ENCODE measurements at regions not wholly inside any gene's neighbourhood (a gene's known extent, or its start where the extent isn't known, plus 50 kb on each side); places are given as distances from the start of the nearest gene placed in this dataset.

GRCh38 chr20:1838556-1839279 lies 56.5 kb upstream of the SIRPA start:
- intact Hi-C loops (cut with DNase I): no loop called here
- H3K36me3 ChIP-seq: no peaks in the 10 kb centered on the region
- peaks cover 15% of the 10 kb centered on the region for H3K4me1 ChIP-seq
- peaks cover 33% of the 10 kb centered on the region for H3K27me3 ChIP-seq (ENCODE audit: low read depth)
- H3K27ac ChIP-seq: peak overlapping the region; percentile 31
- TF ChIP-seq CTCF (IDR thresholded peaks at IDR 0.05): no peak
- H3K4me3 ChIP-seq: no peak overlapping the region
- no peaks in the 10 kb centered on the region for H3K9me3 ChIP-seq
- DNase-seq: no peak
- no peak for ATAC-seq

GRCh38 chr20:1835186-1836035 lies 59.8 kb upstream of the SIRPA start:
- TF ChIP-seq CTCF (IDR thresholded peaks at IDR 0.05): no peak
- ATAC-seq: no peak
- H3K4me3 ChIP-seq: no peak overlapping the region

GRCh38 chr20:1833728-1834726 lies 61.2 kb upstream of the SIRPA start:
- Histone ChIP-seq H3K27me3 (ENCODE audit: low read depth) (peaks cover 22% of the 10 kb centered on the region), H3K27ac (no peak overlapping the region), H3K36me3 (no peaks in the 10 kb centered on the region), H3K9me3 (no peaks in the 10 kb centered on the region), H3K4me1 (peaks cover 22% of the 10 kb centered on the region), H3K4me3 (no peak overlapping the region)
- DNase-seq (no peak), ATAC-seq (peak in 1 of 2 donors; percentile 39)
- intact Hi-C loops (cut with DNase I): no loop called here
- no peak for TF ChIP-seq CTCF (IDR thresholded peaks at IDR 0.05)

More at GRCh38 chr20:1835186-1836035, 59.8 kb upstream of the SIRPA start:
- Histone ChIP-seq H3K27me3 (ENCODE audit: low read depth) (peaks cover 30% of the 10 kb centered on the region), H3K9me3 (no peaks in the 10 kb centered on the region), H3K36me3 (no peaks in the 10 kb centered on the region), H3K4me1 (peaks cover 14% of the 10 kb centered on the region), H3K27ac (no peak overlapping the region)
- intact Hi-C loops (cut with DNase I): no loop called here
- DNase-seq: no peak

GRCh38 chr20:1833216-1833615 lies 62.0 kb upstream of the SIRPA start:
- Histone ChIP-seq H3K4me1 (peaks cover 25% of the 10 kb centered on the region), H3K4me3 (no peak overlapping the region), H3K9me3 (no peaks in the 10 kb centered on the region), H3K36me3 (no peaks in the 10 kb centered on the region), H3K27me3 (ENCODE audit: low read depth) (peaks cover 15% of the 10 kb centered on the region), H3K27ac (no peak overlapping the region)
- ATAC-seq (no peak), DNase-seq (no peak)
- no peak for TF ChIP-seq CTCF (IDR thresholded peaks at IDR 0.05)
- intact Hi-C loops (cut with DNase I): no loop called here

GRCh38 chr20:1832634-1833033 lies 62.6 kb upstream of the SIRPA start:
- no peak for TF ChIP-seq CTCF (IDR thresholded peaks at IDR 0.05)
- intact Hi-C loops (cut with DNase I): no loop called here
- H3K4me3 ChIP-seq: no peak overlapping the region

More at GRCh38 chr20:1832634-1833033, 62.6 kb upstream of the SIRPA start:
- ATAC-seq: no peak
- no peak for DNase-seq
- Histone ChIP-seq H3K27me3 (ENCODE audit: low read depth) (peaks cover 14% of the 10 kb centered on the region), H3K27ac (no peak overlapping the region), H3K36me3 (no peaks in the 10 kb centered on the region), H3K4me1 (peaks cover 31% of the 10 kb centered on the region), H3K9me3 (no peaks in the 10 kb centered on the region)
